Upper lobe of left lung (tissue), 4 donors: ENCODE measurements at regions not wholly inside any gene's neighbourhood (a gene's known extent, or its start where the extent isn't known, plus 50 kb on each side); places are given as distances from the start of the nearest gene placed in this dataset.

Experiments used
- POLR2A ChIP-seq, 4 donors: fragments of 450-650 bp; IDR thresholded peaks; one replicate each; pipeline ENCODE4 v1.5.1; 2016 to 2017; ENCODE audit warnings: antibody characterized with exemption in 4 of 4, mild to moderate bottlenecking in 2 of 4
- POLR2AphosphoS5 ChIP-seq, 2 donors: sonication (generic); formaldehyde crosslinking; IDR thresholded peaks; one replicate each; pipeline ENCODE4 v1.5.1; 2017; ENCODE audit warnings: antibody characterized with exemption in 2 of 2
- TF ChIP-seq, protein P1 (sequence below), 6 experiments: fragments of 450-650 bp in 4 of 6; fragments of 200-600 bp in 2 of 6; sonication (generic) in 2 of 6; IDR thresholded peaks; one replicate each; pipeline ENCODE4 v1.5.1; 2016 to 2019; ENCODE audit warnings: antibody characterized with exemption in 6 of 6

DNA sequence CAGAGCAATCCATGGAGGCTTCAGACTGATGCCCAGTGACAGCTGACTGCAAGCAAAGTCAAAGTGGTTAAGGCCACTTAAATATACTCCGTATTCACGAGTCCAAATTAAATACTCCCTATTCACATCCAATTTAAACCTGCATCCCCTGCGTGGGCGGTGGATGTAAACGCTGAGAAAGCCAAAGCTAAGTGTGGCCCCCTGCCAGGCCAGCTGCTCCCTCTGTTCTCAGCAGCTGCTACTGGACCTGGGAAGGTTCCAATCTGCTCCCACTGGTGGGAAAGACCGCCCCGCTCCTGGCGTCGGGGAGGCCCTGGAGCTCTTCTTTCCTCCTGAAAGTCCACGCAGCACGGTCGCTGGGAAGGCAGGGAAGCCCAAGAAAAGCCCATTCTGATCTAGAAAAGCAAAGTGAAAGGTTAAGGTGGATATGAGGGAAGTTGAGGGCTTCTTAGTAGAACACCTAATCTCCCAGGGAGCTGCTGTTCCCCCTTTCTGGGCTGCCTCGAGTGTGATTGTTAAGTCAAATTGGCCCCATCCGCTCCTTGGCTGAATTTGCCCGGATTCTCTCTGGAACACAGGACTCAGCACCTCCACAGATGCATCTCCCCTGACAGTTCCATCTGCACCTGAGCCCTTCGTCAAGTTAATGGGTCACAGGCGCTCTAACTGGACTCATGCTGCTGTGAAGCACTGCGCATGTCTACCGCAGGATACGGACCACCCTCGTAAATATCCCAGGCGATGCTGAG is 205.5 kb downstream of the USP12 start:
- TF ChIP-seq, protein P1, sequence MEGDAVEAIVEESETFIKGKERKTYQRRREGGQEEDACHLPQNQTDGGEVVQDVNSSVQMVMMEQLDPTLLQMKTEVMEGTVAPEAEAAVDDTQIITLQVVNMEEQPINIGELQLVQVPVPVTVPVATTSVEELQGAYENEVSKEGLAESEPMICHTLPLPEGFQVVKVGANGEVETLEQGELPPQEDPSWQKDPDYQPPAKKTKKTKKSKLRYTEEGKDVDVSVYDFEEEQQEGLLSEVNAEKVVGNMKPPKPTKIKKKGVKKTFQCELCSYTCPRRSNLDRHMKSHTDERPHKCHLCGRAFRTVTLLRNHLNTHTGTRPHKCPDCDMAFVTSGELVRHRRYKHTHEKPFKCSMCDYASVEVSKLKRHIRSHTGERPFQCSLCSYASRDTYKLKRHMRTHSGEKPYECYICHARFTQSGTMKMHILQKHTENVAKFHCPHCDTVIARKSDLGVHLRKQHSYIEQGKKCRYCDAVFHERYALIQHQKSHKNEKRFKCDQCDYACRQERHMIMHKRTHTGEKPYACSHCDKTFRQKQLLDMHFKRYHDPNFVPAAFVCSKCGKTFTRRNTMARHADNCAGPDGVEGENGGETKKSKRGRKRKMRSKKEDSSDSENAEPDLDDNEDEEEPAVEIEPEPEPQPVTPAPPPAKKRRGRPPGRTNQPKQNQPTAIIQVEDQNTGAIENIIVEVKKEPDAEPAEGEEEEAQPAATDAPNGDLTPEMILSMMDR (IDR thresholded peaks at IDR 0.05), result no peak
- TF ChIP-seq POLR2AphosphoS5 (IDR thresholded peaks at IDR 0.05), result no peak
- no peak for TF ChIP-seq POLR2A (IDR thresholded peaks at IDR 0.05)
